HG03139 (cell line): ENCODE measurements at regions not wholly inside any gene's neighbourhood (a gene's known extent, or its start where the extent isn't known, plus 50 kb on each side); places are given as distances from the start of the nearest gene placed in this dataset.

Source experiments
- ATAC-seq: cut with Tn5 transposase; IDR thresholded peaks from one replicate; pipeline ENCODE4 v1.9.1; 2021; ENCODE audit not compliant: unreplicated experiment

GRCh38 chr13:32905063-32905863, 111.0 kb upstream of the KL start:
- peak; percentile 64 for ATAC-seq

GRCh38 chr13:32905864-32906180, 110.4 kb upstream of the KL start:
- ATAC-seq, result peak; percentile 18

GRCh38 chr13:32907211-32907610, 109.0 kb upstream of the KL start:
- ATAC-seq, result no peak

GRCh38 chr13:32910530-32910929, 105.7 kb upstream of the KL start:
- no peak for ATAC-seq

- no peak for ATAC-seq
Measured at GRCh38 chr13:32911506-32911905, 104.7 kb upstream of the KL start.

- ATAC-seq, result no peak
Measured at GRCh38 chr13:32914686-32915085, 101.5 kb upstream of the KL start.

- ATAC-seq, result no peak
Measured at GRCh38 chr13:32917504-32917903, 98.7 kb upstream of the KL start.

- no peak for ATAC-seq
Measured at GRCh38 chr13:32923725-32924124, 92.5 kb upstream of the KL start.

GRCh38 chr13:32924886-32925285, 91.3 kb upstream of the KL start:
- ATAC-seq, result no peak

- ATAC-seq, result no peak
Measured at GRCh38 chr13:32925506-32925905, 90.7 kb upstream of the KL start.

GRCh38 chr13:32932376-32932775, 83.8 kb upstream of the KL start:
- no peak for ATAC-seq

GRCh38 chr13:32936716-32937115, 79.5 kb upstream of the KL start:
- ATAC-seq, result no peak

GRCh38 chr13:32938314-32938713, 77.9 kb upstream of the KL start:
- ATAC-seq, result no peak

GRCh38 chr13:32938907-32939306, 77.3 kb upstream of the KL start:
- no peak for ATAC-seq

- no peak for ATAC-seq
Measured at GRCh38 chr13:32940601-32941000, 75.6 kb upstream of the KL start.

- no peak for ATAC-seq
Measured at GRCh38 chr13:32941368-32941767, 74.9 kb upstream of the KL start.

- no peak for ATAC-seq
Measured at GRCh38 chr13:32946558-32946957, 69.7 kb upstream of the KL start.

- no peak for ATAC-seq
Measured at GRCh38 chr13:32947411-32948276, 68.6 kb upstream of the KL start.

- ATAC-seq, result no peak
Measured at GRCh38 chr13:32949820-32950219, 66.4 kb upstream of the KL start.

- ATAC-seq, result no peak
Measured at GRCh38 chr13:32951580-32951979, 64.6 kb upstream of the KL start.

- ATAC-seq, result no peak
Measured at GRCh38 chr13:32955881-32956594, 60.2 kb upstream of the KL start.

GRCh38 chr13:32956595-32956933, 59.7 kb upstream of the KL start:
- ATAC-seq, result no peak
